HS-27A (cell line): ENCODE measurements at regions not wholly inside any gene's neighbourhood (a gene's known extent, or its start where the extent isn't known, plus 50 kb on each side); places are given as distances from the start of the nearest gene placed in this dataset.
A peak's percentile ranks its signal among the peaks of the same experiment; 100 is the strongest.

Experiments used
- DNase-seq: peaks from one replicate; pipeline ENCODE4 v3.0.0-alpha.2; 2012; ENCODE audit warnings: low read depth, missing footprints

DNA sequence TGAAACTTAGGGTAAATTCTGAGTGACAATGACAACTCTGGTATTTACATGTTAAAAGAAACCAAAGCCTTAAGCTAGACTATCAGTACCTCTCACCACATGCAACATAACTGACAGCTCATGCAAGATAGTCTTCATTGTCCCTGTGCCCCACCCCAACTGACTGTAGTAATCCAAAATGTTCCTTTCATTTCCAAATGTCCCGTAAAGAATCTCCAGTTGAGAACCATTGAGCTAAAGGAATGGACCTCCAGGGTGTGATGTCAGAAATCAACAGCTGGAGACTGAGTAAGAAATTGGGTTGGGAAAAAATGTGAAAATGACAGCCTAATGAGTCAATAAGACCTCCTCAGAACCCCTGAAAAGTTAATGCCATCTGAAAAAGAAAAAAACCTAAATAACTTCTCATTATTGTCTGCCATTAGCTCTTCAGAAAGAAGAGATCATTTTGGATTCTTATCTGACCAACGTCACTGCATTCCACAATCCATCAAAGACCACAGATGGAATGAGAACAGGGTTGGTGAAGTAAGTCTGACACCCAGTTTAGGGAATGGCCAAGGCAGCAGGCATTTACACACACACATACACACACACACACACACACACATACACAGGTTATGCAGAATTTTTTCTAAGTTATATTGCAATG lies 51.7 kb upstream of the ACVR2A start:
- DNase-seq: peak; percentile 83

DNA sequence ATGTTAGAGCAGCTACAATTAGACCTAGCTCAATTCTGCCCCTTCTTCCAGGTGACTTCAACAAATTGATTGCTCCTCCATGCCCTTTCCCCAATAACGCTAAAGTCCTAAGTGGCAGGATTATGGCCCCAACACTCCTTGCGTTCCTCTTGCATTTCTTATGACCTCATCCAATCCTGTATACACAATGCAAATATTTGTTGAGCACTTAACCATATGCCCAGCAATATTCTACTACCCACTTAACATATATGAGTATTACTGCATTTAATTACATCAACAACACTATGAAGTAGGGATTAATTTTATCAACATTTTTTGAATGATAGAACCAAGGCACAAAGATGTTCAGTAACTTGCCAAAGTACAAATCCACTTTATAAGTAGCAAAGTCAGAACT lies 54.2 kb upstream of the ACVR2A start:
- no peak for DNase-seq

DNA sequence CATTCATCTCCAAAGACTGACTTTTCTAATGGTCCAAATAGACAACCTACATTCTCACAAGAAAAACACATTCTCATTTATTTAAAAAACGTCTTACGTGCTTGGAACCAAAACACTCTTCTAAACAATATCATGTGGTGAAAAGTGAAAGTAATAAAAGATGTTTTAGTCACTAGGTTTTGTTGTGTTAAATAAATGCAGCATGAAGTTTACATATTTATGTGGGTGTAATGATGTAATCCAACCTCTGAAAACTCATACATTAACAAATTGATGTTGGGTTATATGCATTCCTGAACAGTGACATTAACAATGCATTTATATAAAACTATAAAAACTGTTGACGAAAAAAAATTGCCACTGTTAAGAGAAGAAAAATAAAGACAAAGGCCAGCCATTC lies 55.1 kb upstream of the ACVR2A start:
- no peak for DNase-seq

DNA sequence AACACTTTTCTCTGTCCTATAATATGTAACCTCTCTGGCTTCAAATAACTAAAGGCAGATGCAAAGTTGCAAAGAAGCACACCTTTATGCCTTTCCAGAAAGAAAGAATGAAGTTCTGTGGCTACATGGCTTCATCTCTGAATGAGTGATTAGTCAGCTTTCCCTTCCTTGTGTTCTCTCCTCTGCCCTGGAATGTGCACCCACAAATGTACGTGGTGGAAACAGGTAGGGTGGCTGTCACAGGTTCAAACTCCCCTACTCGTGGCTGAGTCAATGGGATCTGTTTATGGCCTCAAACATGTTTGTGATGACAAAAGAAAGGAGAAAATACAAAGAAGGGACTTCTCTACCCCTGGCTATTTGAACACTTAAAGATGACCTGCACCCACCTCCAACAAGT lies 55.5 kb upstream of the ACVR2A start:
- DNase-seq: no peak

DNA sequence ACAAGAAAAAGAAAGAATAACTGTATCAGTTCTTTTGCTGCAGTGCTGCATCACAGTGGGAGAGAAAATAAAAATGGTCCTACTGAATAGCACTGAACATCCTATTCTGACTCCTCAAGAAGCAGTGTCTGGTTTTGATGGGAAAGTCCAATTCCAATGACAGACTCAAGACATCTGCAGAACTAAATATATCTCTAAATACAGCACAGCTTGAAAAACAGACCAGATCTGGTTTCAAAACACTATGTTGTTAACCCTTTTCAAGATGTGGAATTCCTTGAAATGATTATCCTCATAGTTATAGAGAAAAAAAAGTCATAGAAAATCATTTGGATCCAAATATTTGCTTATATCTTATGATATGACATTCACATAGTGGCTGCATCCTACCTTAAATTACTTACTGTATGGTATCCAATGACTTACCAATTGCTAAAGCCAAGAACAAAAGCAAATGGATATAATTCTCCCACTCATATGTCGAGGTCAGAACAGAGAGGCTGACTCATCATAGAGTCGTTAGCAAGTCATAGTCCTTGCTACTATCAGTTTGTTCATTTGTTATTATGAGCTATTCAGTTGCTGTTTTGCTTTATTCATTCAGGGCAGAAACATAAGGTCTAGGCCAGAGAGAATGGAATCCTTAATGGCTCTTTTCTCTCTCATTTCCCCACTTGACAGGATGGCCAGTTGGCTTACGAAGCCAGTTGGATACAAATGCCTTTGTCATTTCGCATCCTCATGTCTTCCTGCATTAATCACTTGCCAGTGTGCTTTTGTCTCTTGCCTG lies 62.5 kb upstream of the ACVR2A start:
- DNase-seq: no peak

DNA sequence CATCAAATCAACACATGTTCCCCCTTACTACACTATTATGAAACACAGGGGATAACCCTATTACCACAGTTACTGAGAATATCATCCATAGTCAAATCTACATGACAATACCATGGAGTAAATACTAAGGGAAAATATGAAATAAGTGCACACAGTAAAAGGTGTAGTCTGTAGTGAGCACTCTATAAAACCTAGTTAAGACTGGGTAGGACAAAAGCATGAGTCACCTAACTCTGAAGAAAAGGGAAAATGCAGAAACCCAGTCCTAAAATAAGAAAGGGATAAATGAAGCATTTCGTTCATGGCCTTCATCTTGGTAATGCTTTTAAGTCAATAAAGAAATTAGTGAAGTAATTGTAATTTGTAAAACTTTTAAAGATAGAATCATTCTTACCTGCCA lies 65.4 kb upstream of the ACVR2A start:
- no peak for DNase-seq

DNA sequence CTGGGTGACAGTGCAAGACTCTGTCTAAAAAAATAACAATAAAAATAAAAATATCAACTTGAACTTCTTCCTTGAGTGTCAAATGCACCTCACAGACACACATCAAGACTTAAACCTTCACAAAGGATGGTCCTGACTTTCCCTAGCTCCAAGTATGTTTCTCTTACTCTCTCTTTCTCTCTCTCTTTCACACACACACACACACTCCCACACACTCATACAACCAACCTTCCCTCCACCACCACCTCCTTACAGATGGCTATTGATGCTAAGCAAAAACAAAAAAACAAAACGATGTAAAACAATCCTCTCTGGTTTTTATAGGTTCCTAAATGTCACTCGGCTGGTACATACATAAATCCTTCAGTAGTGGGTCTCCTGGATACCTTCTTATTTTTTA lies 67.4 kb upstream of the ACVR2A start:
- no peak for DNase-seq

DNA sequence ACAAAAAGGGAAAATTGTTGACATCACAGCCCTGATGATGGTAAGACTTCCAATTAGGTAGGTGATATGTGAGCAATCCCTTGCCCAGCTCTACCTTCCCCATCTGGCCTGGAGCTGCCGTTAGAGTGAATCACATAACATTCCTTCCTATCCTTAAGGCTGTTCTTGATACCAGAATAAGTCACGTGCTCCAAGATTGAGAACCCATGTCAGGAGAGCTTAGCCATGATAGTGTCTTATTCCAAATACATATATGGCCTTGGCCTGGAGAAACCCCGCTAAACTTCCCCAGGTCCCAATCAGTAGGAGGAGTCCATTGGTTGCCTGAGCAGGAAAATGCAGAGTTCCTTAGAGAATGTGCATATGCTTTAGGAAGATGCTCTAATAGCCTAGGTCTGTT lies 70.0 kb upstream of the ACVR2A start:
- no peak for DNase-seq

DNA sequence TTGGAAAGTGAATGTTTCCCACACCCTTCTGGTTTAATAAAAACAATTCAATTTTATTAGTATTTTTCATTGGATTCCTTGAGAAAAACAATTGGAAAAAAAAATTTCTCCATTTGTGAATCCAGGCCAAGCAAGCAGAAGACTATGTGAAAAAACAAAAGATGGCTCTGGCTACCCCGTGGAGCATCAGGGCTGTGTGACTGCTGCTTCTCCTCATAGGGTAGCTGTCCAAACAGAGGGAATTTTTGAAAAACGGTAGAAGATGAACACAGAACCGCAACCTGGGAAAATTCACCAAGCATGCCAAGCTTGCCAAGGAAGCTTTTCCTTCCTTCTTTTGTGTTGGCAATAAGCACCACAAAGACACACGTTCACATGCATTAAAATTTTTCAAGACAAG lies 71.3 kb upstream of the ACVR2A start:
- DNase-seq: no peak

DNA sequence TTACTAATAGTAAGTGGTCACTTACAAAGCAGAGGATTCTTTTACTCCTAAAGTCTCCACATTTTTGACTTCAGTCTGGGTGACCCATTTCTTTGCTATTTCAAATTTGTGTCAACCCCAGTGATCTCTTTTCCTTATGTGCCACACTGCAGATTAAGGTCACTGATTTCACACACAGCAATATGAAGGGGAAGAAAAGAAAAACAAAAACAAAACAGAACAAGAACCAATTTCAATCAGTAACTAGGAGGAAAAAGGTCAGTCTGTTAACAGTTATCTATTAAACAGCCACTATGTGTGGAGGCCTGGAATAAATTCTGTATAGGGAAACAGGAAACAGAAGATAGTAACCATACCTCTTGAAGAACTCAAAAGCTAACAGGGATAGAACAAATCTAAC lies 72.0 kb upstream of the ACVR2A start:
- no peak for DNase-seq

DNA sequence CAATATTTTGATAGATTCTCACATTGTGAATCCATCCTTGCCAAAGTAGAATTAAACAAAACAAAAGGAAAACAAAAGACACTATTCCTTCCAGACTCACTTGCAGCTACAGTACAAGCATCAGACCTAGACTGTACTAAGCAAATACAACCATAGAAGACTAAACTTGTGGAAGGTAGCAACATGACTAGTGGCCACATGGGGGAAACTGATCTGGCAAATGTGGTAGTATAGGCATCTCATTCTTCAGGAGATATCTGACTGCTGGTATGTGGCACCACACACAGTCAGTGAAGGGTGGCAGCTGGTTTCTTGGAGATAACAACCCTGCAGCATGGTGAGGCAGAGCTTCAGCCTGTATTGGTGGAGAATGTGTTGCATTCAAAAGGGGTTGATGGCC lies 81.0 kb upstream of the ACVR2A start:
- DNase-seq: no peak

DNA sequence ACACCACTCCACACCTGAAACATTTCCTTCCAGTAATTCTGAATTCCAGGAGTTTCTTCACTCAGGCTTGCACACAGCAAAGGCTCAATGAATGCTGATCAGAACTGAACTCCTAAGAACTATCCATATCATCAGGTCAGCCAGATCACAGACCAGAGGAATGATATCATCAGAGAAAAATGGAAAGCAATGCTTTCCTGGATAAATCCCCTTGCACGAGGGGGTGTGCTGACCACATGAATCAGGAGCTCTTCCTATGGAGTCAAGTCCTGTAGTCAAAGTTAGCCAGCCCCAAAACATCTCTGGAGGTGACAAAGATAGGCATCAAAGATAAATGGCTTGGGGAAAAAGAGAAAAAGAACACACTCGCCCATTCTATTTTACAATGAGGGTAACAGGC lies 83.8 kb upstream of the ACVR2A start:
- DNase-seq: peak; percentile 15

DNA sequence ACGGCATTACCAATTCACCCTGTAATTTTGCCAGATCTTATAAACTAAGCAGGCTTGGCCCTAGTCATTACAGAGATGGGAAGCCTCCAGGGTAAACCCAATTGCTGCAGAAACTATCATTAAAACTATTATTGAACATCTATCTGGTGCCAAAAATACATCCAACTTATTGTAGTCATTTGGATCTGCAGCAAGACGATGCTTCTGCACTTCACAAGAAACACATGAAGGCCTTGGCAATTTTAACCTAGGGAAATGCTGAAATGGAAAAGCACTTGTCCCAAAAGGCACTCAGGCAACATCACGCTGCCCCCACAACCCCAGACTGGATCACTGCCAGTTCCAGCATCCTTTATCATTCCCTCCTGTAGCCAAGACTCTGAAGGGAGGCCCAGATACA lies 85.3 kb upstream of the ACVR2A start:
- DNase-seq: no peak

DNA sequence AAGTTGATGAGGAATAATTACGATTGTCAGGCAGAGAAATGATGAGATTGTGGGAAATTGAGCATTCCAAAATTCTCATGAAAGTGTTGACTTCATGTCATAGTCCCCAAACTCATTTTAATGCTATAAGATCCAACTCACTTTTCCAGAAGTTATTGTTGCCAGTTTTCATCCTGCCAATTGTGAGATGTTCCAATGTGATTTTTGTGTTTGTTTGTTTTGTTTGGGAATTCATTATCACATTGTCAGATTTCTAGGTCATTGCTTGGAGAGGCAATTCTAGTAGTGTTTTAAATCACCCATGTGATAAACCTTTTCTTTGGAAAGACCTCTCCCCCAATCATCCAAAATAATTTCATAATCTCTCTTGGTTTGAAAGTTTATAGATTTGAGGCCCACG lies 86.0 kb upstream of the ACVR2A start:
- no peak for DNase-seq

DNA sequence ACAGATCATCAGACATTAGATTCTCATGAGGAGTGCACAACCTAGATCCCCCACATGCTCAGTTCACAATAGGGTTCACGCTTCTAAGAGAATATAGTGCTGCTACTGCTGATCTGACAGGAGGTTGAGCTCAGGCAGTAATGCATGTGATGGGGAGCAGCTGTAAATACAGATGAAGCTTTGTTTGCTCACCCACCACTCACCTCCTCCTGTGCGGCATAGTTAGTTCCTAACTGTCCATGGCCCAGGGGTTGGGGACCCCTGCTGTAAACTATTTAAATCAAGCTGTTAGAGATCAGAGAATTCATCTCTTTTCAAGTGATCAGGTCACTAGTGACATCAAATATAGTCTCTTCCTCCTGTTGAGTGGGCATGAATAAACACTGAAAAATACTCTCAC lies 88.8 kb upstream of the ACVR2A start:
- DNase-seq: no peak

DNA sequence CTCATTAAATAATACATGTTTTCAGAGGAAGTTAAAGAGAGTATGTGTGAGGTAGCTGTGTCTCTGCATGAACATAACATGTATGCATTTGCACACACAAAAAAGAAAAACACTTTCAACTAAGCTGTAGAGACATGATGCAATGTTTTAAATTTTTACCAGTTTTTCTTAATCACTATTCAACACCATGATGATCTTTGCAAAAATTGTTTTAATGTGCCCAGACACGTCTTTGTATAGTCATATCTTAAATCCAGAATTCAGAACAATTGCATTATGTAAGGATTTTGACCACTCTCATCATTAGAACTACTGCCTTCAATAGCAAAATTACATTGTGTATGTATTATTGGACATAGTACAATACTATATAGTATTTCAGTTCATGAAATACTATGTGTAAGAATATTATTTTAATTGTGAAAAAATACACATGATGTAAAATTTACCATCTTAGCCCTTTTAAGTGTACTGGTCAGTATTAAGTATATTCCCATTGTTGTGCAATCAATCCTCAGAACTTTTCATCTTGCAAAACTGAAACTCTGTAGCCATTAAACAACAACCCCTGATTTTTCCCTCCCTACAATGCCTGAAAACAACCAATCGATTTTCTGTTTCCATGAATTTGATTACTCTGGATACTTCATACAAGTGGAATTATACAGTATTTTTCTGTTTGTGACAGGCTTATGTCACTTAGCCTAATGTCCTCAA lies 104.5 kb upstream of the ACVR2A start:
- DNase-seq: no peak

DNA sequence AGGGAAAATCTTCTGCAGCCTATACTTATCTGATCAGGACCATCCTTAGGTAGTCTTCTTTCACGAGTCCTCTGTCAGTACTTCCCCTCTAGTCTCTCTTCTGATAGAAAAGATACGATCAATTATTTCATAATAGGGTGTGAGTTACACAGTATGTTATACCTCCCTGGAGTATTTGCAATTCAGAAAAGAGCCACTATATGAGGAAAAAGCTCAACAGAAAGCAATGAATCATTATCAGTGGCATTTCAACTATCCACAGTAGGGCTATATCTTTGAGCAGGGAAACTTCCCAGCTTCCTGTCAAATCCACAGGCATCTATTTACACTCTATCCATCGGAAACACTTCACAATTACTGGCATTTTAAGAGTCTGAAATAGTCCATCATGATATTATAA lies 105.3 kb upstream of the ACVR2A start:
- DNase-seq: peak; percentile 26

DNA sequence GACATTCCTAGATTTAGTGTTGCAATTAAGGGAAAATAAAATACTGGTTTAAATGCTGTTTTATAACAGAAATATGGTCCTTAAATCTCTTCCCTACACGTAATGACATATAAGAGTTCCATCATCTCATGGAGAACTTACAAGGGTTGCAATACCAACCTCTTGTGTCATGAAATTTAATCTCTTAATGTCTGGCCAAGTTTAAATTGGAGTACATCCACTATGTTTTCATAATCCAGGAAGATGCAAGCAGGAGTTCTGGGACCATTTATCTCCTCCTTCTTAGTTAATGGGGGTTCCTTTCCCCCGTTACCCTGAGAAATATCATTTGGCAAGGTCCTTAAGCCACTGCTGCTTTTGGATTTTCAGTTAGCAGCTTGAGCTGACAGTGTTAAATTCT lies 126.0 kb upstream of the ACVR2A start:
- no peak for DNase-seq

DNA sequence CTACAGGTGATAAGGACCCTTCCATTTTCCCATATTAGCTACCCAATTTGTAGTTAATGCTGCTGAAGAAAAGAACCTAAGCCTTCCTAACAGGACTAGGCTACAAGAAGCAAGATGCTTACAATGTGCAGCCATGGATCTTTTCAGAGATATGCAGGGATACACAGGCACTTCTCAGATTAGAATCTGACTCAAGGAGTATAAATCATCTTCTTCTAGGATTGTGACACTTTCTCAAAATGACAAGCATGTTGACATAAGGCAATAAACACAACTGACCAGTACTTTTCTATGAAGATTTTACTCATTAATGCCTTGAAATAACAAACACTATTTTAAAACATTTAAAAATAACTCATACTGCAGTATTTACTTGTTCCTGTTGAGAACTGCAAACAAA lies 127.9 kb upstream of the ACVR2A start:
- DNase-seq: no peak

DNA sequence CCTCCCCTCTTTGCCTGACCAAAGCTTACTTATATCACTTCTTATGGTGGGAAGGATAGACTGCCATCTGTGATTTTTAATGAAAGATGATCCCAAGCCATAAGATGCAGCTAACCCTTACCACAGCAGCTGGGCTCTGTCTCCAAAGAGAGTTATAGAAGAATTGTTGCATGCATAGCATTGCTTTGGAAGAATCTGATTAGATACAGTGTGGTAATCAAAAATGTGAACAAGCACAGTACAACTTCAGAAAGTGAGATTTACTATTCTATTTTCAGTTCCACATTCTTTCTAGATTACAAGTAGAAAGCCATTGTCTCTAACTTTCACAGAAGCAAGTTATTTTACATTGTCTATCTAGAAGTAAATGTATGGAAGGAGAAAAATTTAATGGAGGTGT lies 129.0 kb upstream of the ACVR2A start:
- no peak for DNase-seq

DNA sequence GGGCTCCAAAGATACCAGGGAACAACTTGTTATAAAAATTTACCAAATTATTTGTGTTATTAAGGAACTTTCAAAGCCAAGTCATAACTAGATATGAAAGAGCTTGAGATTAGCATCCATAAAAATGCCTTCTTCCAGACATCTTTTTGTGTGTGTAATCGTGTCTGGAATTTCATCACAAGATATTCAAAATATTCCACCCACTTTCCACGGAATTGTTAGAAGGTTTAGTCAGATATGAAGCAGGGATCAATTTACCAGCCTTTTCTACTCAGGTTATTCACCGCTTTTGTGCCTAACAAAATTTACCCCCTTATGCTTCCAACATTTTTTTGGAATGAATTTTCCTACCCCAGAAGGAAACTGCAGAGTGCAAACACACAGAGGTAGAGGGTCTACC lies 130.2 kb upstream of the ACVR2A start:
- DNase-seq: no peak

DNA sequence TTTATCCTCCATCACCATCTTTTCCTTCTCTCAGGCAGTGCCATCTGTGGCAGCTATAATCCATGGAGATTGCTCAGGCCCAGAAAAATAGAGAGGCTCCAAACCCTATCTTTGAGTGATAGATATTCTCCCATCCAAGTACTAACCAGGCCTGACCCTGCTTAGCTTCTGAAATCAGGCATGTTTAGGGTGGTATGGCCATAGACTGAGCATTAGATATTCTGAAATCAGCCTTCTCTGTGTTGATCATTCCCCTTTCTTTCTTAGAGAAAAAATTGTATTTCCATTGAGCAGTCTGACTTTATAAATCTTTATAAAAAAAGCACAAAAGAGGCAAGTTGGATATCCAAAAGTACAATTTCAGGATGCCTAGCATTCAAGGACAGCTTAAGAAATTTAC lies 131.5 kb upstream of the ACVR2A start:
- no peak for DNase-seq

DNA sequence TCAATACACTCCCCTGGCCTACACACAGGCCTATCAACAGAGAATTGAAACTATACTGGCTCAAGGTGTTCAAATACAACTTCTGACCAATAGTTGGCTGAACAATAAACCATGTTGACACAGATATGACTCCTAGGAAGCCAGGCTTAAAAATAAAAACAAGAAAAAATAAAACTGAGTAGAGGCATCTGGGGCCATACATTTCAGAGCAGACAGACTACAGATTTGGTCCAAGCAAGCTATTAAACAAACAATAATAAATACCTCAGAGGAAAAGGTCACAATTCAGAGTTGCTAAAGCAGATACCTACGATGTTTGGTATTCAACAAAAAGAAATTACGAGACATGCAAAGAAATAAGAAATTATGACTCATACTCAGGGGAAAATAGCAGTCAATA lies 132.8 kb upstream of the ACVR2A start:
- DNase-seq: no peak
